HG02981 (cell line): ENCODE measurements at regions not wholly inside any gene's neighbourhood (a gene's known extent, or its start where the extent isn't known, plus 50 kb on each side); places are given as distances from the start of the nearest gene placed in this dataset.
"Not testable (repeated sequence)": the region's sequence is repeated elsewhere in the genome, so short reads cannot be mapped to it uniquely, and the experiment has no call there.

Experiments used
- ATAC-seq: cut with Tn5 transposase; IDR thresholded peaks from one replicate; pipeline ENCODE4 v1.9.1; 2021; ENCODE audit warnings: mild to moderate bottlenecking, moderate library complexity; ENCODE audit not compliant: unreplicated experiment

DNA sequence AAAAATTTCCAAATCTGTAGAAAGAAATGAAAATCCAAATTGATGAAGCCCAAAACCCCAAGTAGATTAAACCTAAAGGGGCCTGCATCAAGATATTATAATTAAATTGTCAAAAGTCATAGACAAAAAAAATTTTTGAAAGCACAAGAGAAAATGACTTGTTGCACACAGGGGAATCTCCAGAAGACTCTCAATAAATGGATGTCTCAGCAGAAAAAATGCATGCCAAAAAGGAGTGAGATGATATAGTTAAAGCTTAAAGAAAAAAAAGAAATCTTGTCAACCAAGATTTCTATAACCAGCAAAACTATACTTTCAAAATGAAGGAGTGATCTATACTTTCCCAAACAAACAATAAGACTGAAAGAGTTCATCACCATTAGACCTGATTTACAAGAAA, 393.2 kb upstream of the SPAG17 start:
- no peak for ATAC-seq

DNA sequence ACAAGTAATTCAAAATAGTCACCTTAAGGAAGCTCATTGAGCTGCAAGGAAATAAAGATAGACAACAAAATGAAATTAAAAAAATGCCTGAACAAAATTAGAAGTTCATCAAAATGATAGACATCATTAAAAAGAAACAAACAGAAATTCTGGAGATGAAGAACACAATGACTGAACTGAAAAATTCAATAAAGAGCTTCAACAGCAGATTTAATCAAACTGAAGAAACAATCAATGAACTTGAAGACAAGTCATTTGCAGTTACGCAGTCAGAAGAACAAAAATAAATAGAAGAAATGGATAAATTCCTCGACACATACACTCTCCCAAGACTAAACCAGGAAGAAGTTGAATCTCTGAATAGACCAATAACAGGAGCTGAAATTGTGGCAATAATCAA, 390.0 kb upstream of the SPAG17 start:
- no peak for ATAC-seq

DNA sequence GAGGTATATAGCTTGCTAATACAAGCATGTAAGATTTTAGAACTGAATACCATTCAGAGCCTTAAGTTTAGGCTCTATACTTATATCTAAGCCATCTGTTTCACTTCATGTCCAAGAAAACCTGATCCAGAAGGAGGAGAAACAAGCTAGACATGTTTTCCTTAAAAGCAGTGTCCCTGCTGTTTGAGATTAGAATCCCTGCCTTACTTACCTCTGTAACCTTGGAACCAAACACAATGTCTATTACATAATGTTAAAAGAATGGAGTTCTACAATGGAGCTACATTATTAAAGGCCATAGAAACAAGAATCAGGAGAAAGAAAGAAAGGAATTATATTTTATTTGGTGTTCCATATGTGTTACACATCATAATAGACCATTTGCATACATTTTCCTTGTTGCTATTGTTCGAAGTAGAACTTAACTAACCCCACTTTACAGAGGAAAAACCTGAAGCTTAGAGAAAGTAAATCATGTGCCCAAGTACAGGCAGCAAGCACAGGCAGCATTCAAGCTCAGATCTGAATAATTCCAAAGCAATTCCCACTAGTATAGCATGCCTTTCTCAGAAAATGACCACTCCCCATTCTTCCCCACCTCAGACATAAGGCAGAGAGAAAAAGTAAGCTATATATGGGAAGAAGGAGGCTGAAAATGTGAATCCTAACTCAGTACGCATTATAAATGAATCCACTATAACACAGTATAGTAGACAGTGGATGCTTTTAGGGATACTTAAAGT, 380.1 kb upstream of the SPAG17 start:
- ATAC-seq, result no peak

DNA sequence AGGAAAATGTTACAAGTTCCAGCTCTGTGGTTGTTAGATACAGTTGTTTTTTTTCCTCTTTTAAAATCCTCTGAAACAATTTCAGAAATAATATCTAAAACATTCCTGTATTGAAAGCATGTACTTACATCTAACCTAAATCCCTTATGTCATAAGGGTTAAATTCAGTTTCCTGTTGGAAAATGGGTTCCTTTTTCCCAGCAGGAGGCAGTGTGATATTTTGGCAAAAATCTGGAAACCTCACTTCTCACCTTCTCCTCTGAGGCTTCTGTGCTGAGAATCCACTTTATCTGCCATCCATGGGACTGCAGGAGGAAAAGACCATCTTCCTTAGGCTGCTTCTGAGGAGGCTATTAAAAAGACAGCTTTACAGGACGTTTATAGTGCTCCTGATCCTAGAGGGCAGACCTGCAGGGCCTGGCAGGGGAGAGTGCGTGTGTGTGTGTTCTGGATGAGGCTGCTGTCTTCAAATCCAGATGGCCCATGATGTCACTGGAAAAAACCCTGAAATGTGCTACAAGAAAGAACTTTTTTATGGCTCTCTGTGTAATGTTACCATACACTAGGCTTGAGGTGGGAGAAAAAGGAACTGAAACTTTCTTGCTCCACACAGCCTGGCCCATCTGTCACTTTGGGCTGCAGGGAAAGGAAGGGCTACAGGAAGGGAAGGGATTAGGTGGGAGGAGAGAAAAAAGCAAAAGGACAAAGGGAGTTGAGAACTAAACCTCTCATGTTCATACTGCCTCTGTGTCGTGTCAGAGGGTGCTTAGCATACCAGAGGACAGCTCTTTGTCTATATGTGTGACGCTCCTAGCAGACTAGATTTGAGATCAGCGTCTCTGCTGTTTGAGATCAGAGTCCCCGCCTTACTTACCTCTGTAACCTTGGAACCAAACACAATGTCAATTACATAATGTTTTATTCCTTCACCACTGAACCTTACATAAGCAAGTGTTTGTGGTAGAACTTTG, 379.2 kb upstream of the SPAG17 start:
- ATAC-seq, result peak; percentile 74

DNA sequence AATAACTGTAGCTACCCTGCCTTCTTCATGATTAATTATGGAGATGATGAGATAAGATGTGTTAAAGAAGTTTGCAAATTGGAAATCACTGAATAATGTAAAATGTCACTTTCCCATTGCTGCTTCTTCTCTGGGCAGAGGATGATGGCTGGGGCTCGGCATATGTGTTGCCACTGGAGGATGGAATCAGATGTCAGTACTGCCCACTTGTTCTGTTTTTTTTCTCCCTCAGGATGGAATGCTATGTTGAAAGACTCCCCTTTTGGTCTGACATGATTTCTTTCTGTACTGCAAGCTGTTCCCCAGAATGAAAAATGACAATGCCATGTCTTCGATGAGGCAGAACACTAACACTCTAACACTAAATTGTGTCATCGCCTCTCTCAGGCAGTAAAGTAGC, 373.9 kb upstream of the SPAG17 start:
- no peak for ATAC-seq

DNA sequence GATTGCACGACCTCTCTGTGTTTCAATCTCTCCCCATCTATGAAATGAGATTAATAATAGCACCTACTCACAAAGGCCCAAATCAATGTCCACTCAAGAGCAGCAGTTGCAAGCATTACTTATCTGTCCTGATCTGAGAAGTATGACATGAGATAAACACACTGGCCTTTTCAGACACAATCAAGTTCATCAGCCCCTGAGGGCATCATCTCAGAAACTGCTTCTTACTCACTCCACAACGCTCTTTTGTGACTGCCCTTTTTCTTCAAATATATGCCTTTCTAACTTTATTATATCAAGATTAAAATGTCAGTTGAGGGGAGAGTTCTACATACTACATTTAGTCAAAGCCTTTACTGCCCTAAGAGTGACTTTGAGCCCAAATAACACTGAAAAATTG, 371.9 kb upstream of the SPAG17 start:
- no peak for ATAC-seq

DNA sequence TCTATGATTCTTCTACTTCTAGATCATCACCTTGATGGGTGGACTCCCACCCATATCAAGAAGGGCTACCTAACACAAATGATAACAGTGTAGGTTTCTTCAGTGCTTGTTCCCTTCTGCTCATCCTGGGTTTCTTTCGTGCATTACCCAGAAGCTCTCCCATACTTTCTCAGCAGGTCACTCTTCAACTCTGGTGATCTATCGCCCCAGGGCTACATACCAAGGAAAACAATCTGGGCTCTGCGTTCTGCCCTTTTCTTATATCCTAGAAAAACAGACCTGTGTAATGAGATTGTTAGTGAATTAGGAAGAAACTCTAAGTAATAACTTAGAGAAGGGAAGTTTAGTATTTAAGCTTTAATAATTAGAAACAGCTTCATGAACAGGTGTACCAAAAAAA, 370.6 kb upstream of the SPAG17 start:
- no peak for ATAC-seq

DNA sequence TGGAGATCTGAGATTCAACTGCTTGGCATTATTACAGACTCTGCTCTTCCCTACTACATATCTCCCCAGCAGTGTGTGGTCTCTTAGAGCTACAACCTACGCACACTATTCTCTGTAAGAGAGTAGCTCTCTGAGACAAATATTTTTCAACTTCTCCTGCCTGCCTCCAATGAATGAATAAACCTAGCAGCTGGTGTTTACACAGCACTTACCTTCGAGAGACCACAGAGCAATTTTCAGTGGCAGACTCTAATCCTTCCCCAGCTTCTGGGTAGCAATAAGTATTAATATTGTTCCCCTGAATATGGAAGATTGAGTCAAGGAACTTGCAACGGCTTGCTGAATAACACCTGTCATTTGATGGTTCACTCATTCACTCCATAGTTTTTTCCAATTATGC, 350.9 kb upstream of the SPAG17 start:
- ATAC-seq, result no peak

DNA sequence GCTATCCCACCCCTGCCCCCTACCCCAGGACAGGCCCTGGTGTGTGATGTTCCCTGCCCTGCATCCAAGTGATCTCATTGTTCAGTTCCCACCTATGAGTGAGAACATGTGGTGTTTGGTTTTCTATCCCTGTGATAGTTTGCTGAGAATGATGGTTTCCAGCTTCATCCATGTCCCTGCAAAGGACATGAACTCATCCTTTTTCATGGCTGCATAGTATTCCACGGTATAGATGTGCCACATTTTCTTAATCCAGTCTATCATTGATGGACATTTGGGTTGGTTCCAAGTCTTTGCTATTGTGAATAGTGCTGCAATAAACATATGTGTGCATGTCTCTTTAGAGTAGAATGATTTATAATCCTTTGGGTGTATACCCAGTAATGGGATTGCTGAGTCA, 326.9 kb upstream of the SPAG17 start:
- not testable (repeated sequence) for ATAC-seq

DNA sequence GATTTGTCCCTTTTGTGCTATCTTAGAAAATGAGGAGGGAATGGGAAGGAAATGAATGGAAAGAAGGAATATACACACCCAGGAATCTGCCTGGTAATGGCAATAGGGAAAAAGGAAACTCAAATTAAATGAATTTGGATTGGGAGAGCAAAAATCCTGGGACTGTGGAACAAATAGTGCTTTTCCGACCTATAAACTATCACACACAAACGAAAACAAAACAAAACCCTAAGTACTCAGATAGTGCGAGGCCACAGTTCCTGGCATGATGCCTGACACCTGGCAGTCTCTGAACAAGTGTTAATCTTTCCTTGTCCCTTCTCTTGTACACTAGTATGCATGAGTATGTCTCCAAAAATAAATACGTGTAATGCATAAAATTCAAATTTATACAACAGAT, 319.8 kb upstream of the SPAG17 start:
- ATAC-seq, result no peak

DNA sequence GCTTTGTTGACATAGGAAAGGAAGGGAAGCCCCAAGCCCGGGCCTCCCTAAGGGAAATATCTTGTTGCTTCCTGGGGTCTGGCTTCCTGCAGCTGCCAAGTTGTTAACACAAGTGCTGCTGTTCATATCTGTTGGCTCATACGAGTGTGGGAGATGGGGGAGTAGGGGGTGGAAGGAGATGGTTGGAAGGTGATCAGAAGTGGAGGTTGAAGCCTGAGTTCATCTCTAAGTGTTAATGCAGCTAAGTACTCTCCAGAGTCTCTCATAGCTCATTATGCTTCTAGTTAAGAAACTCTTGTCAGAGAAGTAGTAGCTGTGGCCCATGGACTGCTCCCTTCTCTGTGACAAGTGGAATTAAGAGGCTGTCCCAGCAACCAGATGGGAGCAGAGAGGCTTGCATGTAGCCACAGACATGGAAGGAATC, 319.2 kb upstream of the SPAG17 start:
- ATAC-seq, result no peak

DNA sequence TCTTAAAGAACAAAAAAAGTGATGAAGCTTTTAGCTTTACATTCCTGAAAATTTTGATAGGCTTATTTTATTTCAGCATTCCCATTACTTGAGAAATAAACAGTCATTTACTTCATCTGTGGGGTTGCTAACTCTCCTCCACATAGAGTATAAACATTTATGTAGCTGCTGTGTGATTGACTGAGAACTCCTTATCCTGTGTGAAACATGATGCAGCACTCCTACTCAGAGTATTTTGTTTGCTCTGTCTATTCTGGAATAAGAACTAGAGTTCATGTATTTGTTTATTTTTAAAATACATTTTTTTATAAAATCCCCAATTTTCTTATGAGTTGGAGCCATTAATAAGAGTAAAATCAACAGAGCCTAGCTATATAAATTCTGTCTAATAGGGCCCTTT, 318.7 kb upstream of the SPAG17 start:
- ATAC-seq, result no peak

DNA sequence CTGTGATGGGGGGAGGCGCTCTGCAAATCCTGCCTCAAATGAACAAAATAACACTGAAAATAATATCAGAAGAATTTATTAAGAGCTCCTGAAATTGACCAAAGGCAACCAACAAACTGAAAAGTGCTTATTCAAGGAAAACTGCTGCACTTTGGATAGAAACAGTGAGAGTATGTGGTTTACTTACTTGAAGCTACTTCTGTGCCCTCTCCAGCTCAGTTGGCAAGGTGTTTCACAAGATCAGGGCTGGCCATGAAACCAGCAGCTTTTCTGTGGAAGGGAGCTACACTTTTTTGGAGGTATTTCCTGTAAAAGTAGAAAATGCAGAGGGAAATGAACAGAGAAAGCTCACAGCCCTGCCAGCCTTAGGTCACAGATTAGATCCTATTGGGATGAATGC, 310.0 kb upstream of the SPAG17 start:
- no peak for ATAC-seq

DNA sequence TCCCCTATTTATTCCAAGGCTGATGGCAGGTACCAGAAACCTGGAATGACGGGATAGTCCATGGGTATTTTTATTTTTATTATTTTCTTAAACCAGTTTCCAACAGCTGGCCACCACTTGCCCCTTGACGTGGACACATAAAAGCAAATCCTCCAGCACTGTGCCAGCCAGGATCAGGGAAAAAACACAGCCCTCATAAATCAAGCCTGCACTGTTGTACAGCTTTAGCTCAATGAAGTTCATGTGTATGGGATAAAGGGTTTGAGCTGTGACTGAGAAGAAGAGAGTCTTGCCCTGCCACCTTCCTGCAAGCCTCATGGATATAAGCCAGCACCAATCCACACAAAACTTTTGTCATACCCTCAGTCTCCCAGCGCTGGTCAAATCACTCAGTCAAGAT, 303.8 kb upstream of the SPAG17 start:
- no peak for ATAC-seq

DNA sequence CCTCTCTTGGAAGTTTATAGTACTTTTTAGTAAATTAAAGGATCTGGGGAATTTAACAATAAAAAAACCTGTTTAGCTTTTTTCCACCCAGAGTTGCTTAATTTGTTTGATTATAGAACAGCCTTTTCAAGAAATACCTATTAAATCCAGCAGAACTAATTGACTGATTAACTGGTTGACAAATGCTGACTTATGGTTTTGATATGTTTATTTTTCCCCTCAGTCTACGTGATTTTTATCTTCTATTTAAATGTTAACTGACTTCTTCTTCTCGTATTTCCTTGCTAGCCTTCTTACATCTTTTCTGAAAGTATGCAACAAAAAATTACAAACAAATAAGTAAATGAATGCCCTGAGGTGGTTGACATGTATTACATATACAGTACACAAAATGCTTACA, 302.9 kb upstream of the SPAG17 start:
- ATAC-seq, result no peak

DNA sequence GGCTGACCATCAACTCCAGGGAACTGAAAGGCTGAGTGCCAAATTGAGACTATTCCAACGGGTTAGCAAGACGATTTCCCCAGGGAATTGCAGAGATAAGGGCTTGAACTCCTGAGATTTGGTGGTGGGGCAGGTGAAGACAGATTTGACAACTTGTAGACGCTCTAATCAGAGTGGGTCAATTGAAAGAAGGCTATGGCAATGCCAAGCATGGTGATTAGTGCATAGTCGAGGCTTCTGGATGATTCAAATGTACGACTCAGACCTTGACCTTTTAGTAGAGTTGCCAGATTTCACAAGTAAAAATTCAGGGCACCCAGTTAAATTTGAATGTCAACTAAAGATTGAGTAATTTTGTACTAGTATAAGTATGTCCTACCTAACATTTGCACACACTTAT, 302.1 kb upstream of the SPAG17 start:
- no peak for ATAC-seq

DNA sequence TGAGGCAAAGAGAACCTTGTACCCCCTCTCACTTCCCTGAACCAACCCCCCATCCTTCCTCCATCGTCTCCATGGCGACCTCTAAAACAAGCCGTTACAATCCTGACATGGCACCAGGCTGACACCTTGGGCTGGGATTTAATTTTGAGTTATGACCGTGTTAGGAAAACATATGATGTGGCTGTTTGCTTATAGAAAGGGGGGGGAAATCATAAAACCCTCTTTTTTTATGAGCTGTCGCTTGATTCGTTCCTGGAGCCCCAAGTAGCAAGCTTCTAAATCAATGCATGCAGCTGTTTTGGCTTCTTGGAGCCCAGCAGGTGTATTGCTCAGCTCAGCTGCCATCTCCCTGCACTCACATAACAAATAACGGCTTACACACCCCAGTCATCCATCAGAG, 301.2 kb upstream of the SPAG17 start:
- ATAC-seq, result no peak

DNA sequence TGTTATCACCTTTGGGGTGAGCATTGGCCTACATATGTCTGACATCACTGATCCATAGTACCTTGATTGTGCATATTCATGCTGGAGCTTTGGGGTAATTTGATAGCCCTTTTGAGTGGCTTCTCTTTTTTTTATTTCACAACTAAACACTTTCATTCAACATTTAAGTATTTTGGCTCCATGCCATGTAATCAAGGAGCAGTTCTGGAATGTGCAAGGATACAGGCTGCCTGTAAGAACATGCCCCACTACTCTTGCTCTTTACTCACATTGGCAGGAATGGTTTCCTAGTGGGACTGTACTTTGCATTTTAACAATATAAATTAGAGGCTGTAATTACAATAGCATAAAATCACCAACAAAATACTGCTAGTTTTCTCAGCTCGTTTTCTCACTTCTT, 300.7 kb upstream of the SPAG17 start:
- ATAC-seq, result no peak

DNA sequence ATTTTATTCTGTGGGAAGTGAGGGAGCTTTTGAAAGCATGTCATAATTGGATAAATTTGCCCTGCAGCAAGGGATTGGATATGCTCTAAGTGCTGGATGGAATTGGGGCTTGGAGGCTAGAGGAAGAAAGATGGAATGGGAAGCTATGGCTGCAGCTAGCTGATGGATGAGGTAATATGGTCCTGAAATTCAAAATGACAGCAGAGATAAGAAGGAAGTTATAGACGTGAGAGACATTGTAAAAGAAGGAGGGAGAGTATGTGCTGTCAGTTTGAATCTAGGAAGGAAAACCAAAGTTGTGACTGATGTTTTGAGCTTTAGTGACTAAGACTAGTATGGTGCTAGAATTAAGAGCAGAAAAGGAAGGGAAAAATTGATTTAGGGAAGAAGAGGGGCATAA, 299.9 kb upstream of the SPAG17 start:
- no peak for ATAC-seq

DNA sequence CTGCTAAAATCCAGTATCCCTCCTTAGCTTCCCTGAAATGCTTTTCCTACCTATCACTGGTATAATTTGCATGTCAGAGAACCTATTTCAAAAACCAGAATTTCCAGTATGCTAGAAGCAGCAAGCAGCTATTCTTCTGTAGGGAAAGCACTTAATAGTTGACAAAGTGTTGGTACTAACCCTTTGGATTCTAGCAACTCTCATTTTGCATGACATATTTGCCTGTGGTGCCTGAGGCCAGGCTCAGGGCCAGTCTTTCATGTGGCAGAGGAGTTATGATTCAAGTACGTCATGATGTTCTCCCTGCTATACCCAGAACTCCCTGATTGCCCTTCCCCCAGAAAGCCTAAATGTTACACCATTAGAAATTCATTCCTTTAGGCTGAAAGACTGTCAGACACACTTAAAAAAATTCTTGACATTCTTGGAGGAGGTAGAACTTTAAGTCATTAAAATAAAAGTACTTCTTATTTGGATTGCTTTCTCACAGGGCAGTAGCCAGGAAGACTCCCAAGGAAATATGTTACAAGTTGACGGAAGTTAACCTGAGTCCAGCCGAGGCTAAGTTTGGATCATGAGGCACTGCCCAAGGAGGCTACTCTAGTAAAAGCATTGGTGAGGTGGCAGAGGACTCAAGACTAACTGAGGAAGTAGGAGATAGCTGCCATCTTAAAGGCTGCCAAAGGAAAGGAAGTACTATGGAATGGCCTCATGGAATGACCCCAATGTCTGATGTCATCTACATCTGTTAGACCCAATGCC, 298.4 kb upstream of the SPAG17 start:
- ATAC-seq, result no peak

DNA sequence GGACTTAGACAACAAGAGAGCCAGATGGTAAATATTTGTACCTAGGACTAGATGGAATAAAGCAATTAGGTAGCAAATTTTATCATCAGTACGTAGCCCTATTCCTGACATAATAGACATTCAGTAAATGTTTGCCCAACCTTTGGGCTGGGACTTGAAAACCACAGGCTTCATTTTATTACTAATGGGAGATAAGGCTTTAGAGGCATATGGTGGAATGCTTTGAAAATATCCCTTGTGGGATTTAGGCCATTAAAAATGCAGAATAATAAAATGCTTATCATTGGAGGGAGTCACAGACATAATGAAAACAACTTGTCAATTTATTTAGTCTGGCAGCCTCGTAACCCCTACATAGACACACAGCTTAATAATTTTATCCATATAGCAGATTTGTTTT, 296.1 kb upstream of the SPAG17 start:
- ATAC-seq, result no peak
